HL-60 (cell line): ENCODE measurements at regions not wholly inside any gene's neighbourhood (a gene's known extent, or its start where the extent isn't known, plus 50 kb on each side); places are given as distances from the start of the nearest gene placed in this dataset.

Experiments used
- CTCF ChIP-seq: IDR thresholded peaks from one replicate; pipeline ENCODE4 v1.5.1; 2011; ENCODE audit warnings: low read length, control low read depth, inconsistent platforms; ENCODE audit not compliant: insufficient read depth
- POLR2AphosphoS5 ChIP-seq: IDR thresholded peaks from 2 replicates; pipeline ENCODE4 v1.6.1; 2012; ENCODE audit warnings: low read depth

- TF ChIP-seq CTCF (no peak), POLR2AphosphoS5 (no peak)
Measured at GRCh38 chr14:24744641-24745040, 110.7 kb upstream of the GZMB start.
